Activated naive CD4-positive, alpha-beta T cell treated with anti-CD3 and anti-CD28 coated beads, Interleukin-2, amount 10 ng/mL, durations not matched to agents 7 days and 5 days (primary cell): ENCODE measurements at regions not wholly inside any gene's neighbourhood (a gene's known extent, or its start where the extent isn't known, plus 50 kb on each side); places are given as distances from the start of the nearest gene placed in this dataset.

Experiments used
- CTCF ChIA-PET: fragments of 350-600 bp; sonication (Branson Sonifier 250); formaldehyde crosslinking; loops from one replicate; lab custom pipeline; 2021; ENCODE audit warnings: antibody characterized with exemption; lab: Charles Lee
- DNase-seq: peaks from one replicate; pipeline ENCODE4 v3.0.0-alpha.2; 2020
- H3K27ac Mint-ChIP-seq: one replicate; pipeline ENCODE4 v1.8.0; 2021; ENCODE audit warnings: mild to moderate bottlenecking, moderate library complexity, mixed read lengths
- H3K27me3 Mint-ChIP-seq: one replicate; pipeline ENCODE4 v1.8.0; 2021; ENCODE audit warnings: mild to moderate bottlenecking, mixed read lengths
- H3K36me3 Mint-ChIP-seq: one replicate; pipeline ENCODE4 v1.8.0; 2021; ENCODE audit warnings: mixed read lengths
- H3K4me1 Mint-ChIP-seq: one replicate; pipeline ENCODE4 v1.8.0; 2021; ENCODE audit warnings: mixed read lengths
- H3K4me3 Mint-ChIP-seq: one replicate; pipeline ENCODE4 v1.8.0; 2021; ENCODE audit warnings: mild to moderate bottlenecking, moderate library complexity, mixed read lengths
- H3K9me3 Mint-ChIP-seq: one replicate; pipeline ENCODE4 v1.8.0; 2021; ENCODE audit warnings: mixed read lengths

DNA sequence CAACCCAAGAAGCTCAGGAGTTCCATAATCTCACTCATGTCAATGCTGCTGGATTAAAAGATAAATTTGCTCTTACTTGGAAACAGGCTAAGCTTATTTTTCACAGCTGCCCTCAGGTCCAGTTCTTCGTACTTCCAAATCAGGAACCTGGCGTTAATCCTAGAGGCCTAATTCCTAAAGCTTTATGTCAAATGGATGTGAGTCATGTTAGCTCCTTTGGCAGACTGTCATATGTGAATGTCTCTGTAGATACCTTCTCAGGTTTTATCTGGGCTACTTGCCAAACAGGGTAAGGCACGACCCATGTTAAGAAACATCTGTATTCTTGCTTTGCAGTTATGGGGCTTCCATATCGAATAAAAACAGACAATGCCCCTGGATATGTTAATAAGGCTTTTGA lies 504.6 kb downstream of the ALG10 start:
- DNase-seq = no peak
- CTCF ChIA-PET = no interaction called here
- Mint-ChIP-seq H3K9me3 (peaks cover 55% of the 10 kb centered on the region), H3K27me3 (no peaks in the 10 kb centered on the region), H3K4me3 (no peak overlapping the region), H3K36me3 (no peaks in the 10 kb centered on the region), H3K4me1 (no peaks in the 10 kb centered on the region), H3K27ac (no peak overlapping the region)

DNA sequence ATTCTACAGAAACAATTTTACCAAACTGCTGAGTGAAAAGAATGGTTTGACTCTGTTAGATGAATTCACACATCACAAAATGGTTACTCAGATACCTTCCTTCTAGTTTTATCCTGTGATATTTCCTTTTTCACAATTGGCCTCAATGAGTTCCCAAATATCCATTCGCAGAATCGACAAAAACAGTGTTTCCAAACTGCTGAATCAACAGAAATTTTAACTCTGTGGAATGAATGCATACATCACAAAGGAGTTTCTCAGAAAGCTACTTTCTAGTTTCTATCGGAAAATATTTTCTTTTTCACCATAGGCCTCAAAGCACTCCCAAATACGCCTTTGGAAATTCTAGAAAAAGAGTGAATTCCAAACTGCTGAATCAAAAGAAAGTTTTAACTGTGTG lies 525.0 kb downstream of the ALG10 start:
- CTCF ChIA-PET = interaction anchor here (0.6 kb wide), 1 partner anchor 423 kb away, joined by 3 read pairs; no protein-coding TSS in a partner anchor
- H3K4me1 Mint-ChIP-seq = no peaks in the 10 kb centered on the region
- no peak overlapping the region for H3K4me3 Mint-ChIP-seq
- DNase-seq = no peak
- no peak overlapping the region for H3K27ac Mint-ChIP-seq
- peaks cover 47% of the 10 kb centered on the region for H3K9me3 Mint-ChIP-seq
- H3K36me3 Mint-ChIP-seq = no peaks in the 10 kb centered on the region
- H3K27me3 Mint-ChIP-seq = no peaks in the 10 kb centered on the region

DNA sequence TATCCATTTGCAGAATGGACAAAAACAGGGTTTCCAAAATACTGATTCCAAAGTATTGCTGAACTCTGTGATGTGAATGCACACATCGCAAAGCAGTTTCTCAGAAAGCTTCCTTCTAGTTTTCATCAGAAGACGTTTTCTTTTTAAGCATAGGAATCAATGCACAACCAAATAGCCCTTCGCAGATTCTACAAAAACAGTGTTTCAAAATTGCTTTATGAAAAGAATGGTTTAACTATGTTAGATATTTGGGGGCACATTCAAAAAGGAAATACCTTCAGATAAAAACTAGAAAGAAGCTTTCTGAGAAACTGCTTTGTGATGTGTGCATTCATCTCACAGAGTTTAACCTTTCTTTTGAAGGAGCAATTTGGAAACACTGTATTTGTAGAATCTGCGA lies 569.7 kb downstream of the ALG10 start:
- Mint-ChIP-seq H3K36me3 (peaks cover 3% of the 10 kb centered on the region), H3K9me3 (peaks cover 80% of the 10 kb centered on the region), H3K4me3 (no peak overlapping the region), H3K27me3 (no peaks in the 10 kb centered on the region), H3K4me1 (no peaks in the 10 kb centered on the region), H3K27ac (no peak overlapping the region)
- CTCF ChIA-PET = no interaction called here
- DNase-seq = no peak

DNA sequence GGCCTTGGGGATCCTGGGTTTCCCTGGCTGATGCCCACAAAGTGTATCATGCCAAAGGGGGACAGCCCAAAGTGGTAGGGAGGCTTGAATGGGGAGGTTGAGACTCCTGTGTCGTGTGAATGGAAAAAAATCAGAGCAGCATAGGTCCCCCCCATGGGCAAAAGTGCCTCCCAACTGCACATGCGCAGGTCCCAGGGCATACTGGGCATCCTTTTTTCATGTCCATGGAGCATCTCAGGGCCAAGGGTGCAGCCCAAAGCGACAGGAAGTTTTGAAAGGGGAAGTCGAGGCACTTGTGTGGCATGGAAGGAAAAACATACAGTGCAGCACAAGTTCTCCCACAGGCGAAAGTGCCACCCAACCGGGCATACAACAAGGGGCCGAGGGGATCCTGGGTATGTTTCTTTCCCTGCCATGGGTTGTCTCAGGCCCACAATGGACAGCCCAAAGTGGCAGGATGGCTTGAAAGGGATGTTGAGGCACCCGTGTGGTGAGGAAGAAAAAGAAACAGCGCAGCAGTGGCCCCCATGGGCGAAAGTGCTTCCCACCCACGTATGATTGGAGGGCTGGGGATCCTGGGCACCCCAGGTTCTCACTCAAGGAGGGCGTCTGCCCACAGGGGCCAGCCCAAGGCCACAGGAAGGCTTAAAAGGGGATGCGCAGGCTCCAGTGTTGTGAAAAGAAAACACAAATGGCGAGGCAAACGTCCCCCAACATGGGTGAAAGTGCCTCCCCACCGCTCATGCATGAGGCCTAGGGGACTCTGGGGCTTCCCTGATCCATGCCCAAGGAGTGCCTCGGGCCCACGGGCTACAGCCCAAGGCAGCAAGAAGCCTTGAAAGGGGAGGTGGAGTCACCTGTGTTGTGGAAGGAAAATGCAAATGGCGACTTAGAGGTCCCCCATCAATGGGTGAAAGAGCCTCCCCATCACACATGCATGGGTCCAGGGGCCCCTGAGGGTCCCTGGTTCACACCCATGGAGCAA lies 573.7 kb downstream of the ALG10 start:
- Mint-ChIP-seq H3K4me1 (no peaks in the 10 kb centered on the region), H3K36me3 (peaks cover 1% of the 10 kb centered on the region), H3K27ac (no peak overlapping the region), H3K4me3 (no peak overlapping the region), H3K9me3 (peaks cover 80% of the 10 kb centered on the region), H3K27me3 (no peaks in the 10 kb centered on the region)
- peak; percentile 19 for DNase-seq
- CTCF ChIA-PET = no interaction called here

DNA sequence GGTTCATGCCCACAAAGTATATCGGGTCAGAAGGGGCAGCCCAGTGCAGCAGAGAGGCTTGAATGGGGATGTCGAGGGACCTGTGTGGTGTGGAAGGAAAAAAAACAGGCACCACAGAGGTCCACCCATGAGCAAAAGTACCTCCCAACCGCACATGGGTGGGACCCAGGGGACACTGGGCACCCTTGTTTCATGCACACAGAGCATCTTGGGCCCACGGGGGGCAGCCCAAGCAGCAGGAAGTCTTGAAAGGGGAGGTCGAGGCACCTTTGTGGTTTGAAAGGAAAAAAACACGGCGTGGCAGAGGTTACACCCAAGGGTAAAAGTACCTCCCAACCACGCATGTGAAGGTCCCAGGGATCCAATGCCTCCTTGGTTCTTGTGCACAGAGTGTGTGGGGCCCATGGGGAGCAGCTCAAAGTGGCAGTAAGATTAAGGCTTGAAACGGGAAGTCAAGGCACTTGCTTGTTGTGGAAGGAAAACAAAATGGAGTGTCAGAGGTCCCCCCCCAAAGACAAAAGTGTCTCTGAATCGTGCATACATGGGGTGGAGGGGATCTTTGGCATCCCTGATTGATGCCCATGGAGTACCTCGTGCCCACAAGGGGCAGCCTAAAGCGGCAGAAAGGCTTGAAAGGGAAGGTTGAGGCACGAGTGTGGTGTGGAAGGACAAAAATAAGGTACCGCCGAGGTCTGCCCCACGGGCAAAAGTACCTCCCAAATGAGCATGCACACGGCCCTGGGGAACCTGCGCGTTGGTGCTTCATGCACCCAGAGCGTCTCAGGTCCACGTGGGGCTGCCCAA lies 575.5 kb downstream of the ALG10 start:
- Mint-ChIP-seq H3K4me1 (no peaks in the 10 kb centered on the region), H3K36me3 (peaks cover 4% of the 10 kb centered on the region), H3K27me3 (no peaks in the 10 kb centered on the region), H3K27ac (no peak overlapping the region), H3K9me3 (peaks cover 78% of the 10 kb centered on the region), H3K4me3 (no peak overlapping the region)
- CTCF ChIA-PET = no interaction called here
- DNase-seq = no peak

DNA sequence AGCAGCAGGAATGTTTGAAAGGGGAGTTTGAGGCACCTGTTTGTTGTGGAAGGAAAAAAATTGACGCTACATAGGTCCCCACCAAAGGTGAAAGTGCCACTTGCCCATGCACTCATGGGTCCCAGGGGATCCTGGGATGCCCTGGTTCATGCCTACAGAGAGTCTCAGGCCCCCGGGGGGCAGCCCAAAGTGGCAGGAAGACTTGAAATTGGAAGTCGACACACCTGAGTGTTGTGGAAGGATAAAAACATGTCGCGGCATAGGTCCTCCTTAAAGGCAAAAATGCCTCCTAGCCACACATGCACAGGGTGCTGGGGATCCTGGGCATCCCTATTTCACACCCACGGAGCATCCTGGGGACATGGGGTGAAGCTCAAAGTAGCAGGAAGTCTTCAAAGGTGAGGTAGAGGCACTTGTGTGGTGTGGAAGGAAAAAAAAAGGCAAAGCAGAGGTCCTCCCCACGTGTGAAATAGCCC lies 576.1 kb downstream of the ALG10 start:
- Mint-ChIP-seq H3K9me3 (peaks cover 79% of the 10 kb centered on the region), H3K27ac (no peak overlapping the region), H3K27me3 (no peaks in the 10 kb centered on the region), H3K4me3 (no peak overlapping the region), H3K4me1 (no peaks in the 10 kb centered on the region), H3K36me3 (peaks cover 4% of the 10 kb centered on the region)
- no peak for DNase-seq
- CTCF ChIA-PET = no interaction called here

DNA sequence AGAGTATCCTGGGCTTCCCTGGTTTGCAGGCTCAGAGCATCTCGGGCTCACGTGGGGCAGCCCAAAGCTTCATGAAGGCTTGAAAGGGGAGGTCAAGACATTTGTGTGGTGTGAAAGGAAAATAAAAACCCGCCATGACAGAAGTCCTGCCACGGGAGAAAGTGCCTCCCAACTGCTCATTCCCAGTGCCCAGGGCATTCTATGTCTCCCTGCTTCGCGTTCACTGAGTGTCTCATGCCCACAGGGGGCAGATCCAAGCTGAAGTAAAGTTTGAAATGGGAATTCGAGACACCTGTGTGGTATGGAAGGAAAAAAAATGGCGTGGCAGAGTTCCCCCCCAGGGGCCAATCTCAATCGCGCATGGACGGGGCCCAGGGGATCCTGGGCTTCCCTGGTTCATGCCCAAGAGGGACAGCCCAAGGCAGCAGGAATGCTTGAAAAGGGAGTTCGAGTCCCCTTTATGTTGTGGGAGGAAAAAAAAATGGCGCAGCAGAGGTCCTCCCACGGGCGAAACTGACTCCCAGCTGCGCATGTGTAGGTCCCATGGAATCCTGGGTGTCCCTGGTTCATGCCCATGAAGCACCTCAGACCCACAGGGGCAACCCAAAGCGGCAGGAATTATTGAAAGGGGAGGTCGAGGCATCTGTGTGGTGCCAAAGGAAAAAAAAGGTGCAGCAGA lies 576.7 kb downstream of the ALG10 start:
- CTCF ChIA-PET = no interaction called here
- H3K36me3 Mint-ChIP-seq = peaks cover 4% of the 10 kb centered on the region
- H3K4me1 Mint-ChIP-seq = no peaks in the 10 kb centered on the region
- H3K4me3 Mint-ChIP-seq = no peak overlapping the region
- peaks cover 79% of the 10 kb centered on the region for H3K9me3 Mint-ChIP-seq
- H3K27me3 Mint-ChIP-seq = no peaks in the 10 kb centered on the region
- DNase-seq = no peak
- no peak overlapping the region for H3K27ac Mint-ChIP-seq

DNA sequence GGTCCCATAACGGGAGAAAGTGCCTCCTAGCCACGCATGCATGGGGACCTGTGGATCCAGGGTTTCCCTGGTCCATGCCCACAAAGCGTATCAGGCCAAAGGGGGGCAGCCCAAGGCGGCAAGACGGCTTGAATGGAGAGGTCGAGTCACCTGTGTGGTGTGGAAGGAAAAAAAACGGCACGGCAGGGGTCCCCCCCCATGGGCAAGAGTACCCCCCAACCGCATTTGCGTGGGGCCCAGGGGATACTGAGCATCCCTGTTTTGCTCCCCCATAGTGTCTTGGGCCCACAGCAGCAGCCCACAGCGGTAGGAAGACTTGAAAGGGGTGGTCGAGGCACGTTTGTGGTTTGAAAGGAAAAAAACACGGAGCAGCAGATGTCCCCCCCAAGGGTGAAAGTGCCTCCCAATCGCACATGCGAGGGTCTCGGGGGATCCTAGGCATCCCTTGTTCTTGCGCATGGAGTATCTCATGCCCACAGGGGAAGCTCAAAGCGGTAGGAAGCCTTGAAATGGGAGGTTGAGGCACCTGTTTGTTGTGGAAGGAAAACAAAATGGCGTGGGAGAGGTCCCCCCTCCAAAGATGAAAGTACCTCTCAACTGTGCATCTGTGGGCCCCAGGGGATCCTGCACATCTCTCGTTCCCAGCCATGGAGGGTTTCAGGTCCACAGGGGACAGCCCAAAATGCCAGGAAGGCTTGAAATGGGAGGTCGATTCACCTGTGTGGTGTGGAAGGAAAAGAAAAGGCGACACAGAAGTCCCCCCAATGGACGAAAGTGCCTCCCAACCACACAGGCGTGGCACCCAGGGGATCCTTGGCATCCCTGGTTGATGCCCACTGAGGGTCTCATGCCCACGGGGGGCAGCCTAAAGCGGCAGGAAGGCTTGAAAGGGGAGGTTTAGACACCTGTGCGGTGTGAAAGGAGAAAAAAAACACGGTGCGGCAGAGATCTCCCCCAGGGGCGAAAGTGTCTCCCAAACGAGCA lies 577.5 kb downstream of the ALG10 start:
- peaks cover 78% of the 10 kb centered on the region for H3K9me3 Mint-ChIP-seq
- H3K27me3 Mint-ChIP-seq = no peaks in the 10 kb centered on the region
- CTCF ChIA-PET = no interaction called here
- DNase-seq = no peak
- H3K4me1 Mint-ChIP-seq = no peaks in the 10 kb centered on the region
- H3K4me3 Mint-ChIP-seq = no peak overlapping the region
- H3K36me3 Mint-ChIP-seq = peaks cover 4% of the 10 kb centered on the region
- H3K27ac Mint-ChIP-seq = no peak overlapping the region

DNA sequence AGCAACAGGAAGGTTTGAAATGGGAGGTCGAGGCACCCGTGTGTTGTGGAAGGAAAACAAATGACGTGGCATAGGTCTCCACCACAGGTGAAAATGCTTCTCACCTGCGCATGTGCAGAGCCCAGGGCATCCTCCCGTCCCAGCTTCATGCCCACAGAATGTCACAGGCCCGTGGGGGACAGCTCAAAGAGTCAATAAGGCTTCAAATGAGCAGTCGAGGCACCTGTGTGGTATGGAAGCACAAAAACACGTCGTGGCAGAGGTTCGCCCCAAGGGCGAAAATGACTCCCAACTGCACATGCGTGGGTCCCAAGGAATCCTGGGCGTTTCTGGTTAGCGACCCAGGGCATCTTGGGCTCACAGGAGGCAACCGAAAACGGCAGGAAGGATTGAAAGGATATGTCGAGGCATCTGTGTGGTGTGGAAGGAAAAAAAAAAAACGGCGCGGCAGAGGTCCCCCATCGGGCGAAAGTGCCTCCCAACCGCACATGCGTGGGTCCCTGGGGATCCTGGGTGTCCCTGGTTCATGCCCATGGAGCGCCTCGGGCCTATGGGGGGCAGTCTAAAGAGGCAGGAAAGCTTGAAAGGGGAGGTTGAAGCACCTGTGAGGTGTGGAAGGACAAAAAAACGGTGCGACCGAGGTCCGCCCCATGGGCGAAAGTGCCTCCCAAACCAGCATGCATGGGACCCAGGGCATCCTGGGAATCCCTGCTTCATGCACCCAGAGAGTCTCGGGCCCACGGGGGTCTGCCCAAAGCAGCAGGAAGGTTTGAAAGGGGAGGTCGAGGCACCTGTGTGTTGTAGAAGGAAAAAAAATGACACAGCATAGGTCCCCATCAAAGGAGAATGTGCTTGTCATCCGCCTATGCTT lies 578.5 kb downstream of the ALG10 start:
- CTCF ChIA-PET = no interaction called here
- Mint-ChIP-seq H3K4me1 (no peaks in the 10 kb centered on the region), H3K9me3 (peaks cover 75% of the 10 kb centered on the region), H3K27ac (no peak overlapping the region), H3K4me3 (no peak overlapping the region), H3K27me3 (no peaks in the 10 kb centered on the region), H3K36me3 (peaks cover 4% of the 10 kb centered on the region)
- DNase-seq = no peak

DNA sequence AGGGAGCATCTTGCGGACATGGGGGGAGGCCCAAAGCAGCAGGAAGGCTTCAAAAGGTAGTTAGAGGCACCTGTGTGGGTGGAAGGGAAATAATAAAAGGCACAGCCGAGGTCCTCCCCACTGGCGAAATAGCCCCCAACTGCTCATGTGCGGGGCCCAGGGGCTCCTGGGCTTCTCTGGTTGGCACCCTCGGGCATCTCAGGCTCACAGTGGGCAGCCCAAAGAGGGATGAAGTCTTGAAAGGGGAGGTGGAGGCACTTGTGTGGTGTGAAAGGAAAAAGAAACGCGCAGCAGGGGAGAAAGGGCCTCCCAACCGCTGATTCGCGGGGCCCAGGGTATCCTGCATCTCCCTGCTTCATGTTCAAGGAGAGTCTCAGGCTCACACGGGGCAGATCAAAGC lies 579.4 kb downstream of the ALG10 start:
- peaks cover 3% of the 10 kb centered on the region for H3K36me3 Mint-ChIP-seq
- DNase-seq = no peak
- peaks cover 73% of the 10 kb centered on the region for H3K9me3 Mint-ChIP-seq
- H3K4me1 Mint-ChIP-seq = no peaks in the 10 kb centered on the region
- H3K27ac Mint-ChIP-seq = no peak overlapping the region
- CTCF ChIA-PET = no interaction called here
- H3K27me3 Mint-ChIP-seq = no peaks in the 10 kb centered on the region
- no peak overlapping the region for H3K4me3 Mint-ChIP-seq

DNA sequence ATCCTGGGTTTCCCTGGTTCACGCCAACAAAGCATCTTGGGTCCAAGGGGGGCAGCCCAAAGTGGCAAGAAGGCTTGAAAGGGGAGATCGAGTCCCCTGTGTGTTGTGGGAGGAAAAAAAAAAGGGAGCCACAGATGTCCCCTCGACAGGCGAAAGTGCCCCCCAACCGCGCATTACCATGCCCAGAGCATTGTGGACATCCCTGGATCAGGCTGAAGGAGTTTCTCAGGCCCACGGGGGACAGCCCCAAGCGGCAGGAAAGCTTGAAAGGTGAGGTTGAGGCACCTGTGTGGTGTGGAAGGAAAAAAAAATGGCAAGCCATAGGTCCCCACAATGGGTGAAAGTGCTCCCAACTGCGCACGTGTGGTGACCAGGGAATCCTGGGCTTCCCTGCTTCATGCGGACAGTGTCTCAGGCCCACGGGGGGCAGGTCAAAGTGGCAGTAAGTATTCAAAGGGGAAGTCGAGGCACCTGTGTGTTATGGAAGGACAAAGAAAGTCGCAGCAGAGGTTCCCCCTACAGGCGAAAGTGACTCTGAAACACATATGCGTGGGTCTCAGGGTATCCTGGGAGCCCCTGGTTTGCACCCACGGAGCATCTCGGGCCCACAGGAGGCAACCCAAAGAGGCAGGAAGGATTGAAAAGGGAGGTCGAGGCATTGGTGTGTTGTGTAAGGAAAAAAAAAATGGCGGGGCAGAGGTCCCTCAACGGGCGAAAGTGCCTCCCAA lies 580.1 kb downstream of the ALG10 start:
- no peak overlapping the region for H3K27ac Mint-ChIP-seq
- DNase-seq = no peak
- no peaks in the 10 kb centered on the region for H3K27me3 Mint-ChIP-seq
- H3K36me3 Mint-ChIP-seq = peaks cover 3% of the 10 kb centered on the region
- CTCF ChIA-PET = no interaction called here
- H3K4me3 Mint-ChIP-seq = no peak overlapping the region
- peaks cover 69% of the 10 kb centered on the region for H3K9me3 Mint-ChIP-seq
- H3K4me1 Mint-ChIP-seq = no peaks in the 10 kb centered on the region

DNA sequence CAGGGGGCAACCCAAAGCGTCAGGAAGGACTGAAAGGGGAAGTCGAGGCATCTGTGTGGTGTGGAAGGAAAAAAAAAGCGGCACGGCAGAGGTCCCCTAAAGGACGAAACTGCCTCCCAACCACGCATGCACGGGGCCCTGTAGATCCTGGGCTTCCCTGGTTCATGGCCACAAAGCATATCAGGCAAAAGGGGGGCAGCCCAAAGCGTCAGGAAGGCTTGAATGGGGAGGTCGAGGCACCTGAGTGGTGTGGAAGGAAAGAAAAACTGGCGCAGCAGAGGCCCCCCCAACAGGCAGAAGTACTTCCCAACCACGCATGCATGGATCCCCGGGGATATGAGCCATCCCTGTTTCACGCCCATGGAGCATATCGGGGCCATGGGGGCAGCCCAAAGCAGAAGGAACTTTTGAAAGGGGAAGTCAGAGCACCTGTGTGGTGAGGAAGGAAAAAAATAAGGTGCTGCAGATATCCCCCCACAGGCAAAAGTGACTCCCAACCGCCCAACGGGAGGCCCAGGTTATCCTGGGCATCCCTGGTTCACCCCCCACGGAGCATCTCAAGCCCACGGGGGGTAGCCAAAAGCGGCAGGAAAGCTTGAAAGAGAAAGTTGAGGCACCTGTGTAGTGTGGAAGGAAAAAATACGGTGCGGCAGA lies 581.2 kb downstream of the ALG10 start:
- H3K9me3 Mint-ChIP-seq = peaks cover 66% of the 10 kb centered on the region
- no peaks in the 10 kb centered on the region for H3K4me1 Mint-ChIP-seq
- H3K27ac Mint-ChIP-seq = no peak overlapping the region
- CTCF ChIA-PET = no interaction called here
- no peaks in the 10 kb centered on the region for H3K27me3 Mint-ChIP-seq
- no peak overlapping the region for H3K4me3 Mint-ChIP-seq
- no peak for DNase-seq
- peaks cover 3% of the 10 kb centered on the region for H3K36me3 Mint-ChIP-seq
